ENCODE measurements at regions not wholly inside any gene's neighbourhood (a gene's known extent, or its start where the extent isn't known, plus 50 kb on each side); places are given as distances from the start of the nearest gene placed in this dataset.

GRCh38 chr9:108600896-108601295 is 254.9 kb downstream of the ACTL7B start:
- H3K27me3 ChIP-seq, result no peaks in the 10 kb centered on the region
- H3K36me3 ChIP-seq, result no peaks in the 10 kb centered on the region
- H3K9me3 ChIP-seq, result no peaks in the 10 kb centered on the region
- no peak for TF ChIP-seq CTCF (IDR thresholded peaks at IDR 0.05)
- no peak for DNase-seq
- intact Hi-C loops (cut with DNase I; ENCODE audit: low total_unique reads), result no loop called here
- no peak overlapping the region for H3K27ac ChIP-seq
- no peaks in the 10 kb centered on the region for H3K4me1 ChIP-seq
- H3K4me3 ChIP-seq, result no peak overlapping the region

GRCh38 chr9:108599571-108599970 is 256.2 kb downstream of the ACTL7B start:
- H3K27me3 ChIP-seq, result no peaks in the 10 kb centered on the region

GRCh38 chr9:108591121-108591520 is 264.7 kb downstream of the ACTL7B start:
- Histone ChIP-seq H3K4me3 (no peak overlapping the region), H3K27ac (no peak overlapping the region), H3K36me3 (no peaks in the 10 kb centered on the region), H3K27me3 (peaks cover 0 to 3% of the 10 kb centered on the region in 2 donors), H3K9me3 (no peaks in the 10 kb centered on the region), H3K4me1 (no peaks in the 10 kb centered on the region)
- no peak for TF ChIP-seq CTCF (IDR thresholded peaks at IDR 0.05)
- intact Hi-C loops (cut with DNase I; ENCODE audit: low total_unique reads), result no loop called here
- DNase-seq, result no peak

More at GRCh38 chr9:108599571-108599970, 256.2 kb downstream of the ACTL7B start:
- H3K27ac ChIP-seq, result no peak overlapping the region
- intact Hi-C loops (cut with DNase I; ENCODE audit: low total_unique reads), result no loop called here
- TF ChIP-seq CTCF (IDR thresholded peaks at IDR 0.05), result no peak
- no peak for DNase-seq
- no peaks in the 10 kb centered on the region for H3K36me3 ChIP-seq
- H3K9me3 ChIP-seq, result no peaks in the 10 kb centered on the region
- no peak overlapping the region for H3K4me3 ChIP-seq
- H3K4me1 ChIP-seq, result no peaks in the 10 kb centered on the region

- no peak overlapping the region for H3K27ac ChIP-seq
- H3K4me1 ChIP-seq, result no peaks in the 10 kb centered on the region
- no peak for DNase-seq
- H3K9me3 ChIP-seq, result no peaks in the 10 kb centered on the region
- no peaks in the 10 kb centered on the region for H3K36me3 ChIP-seq
- intact Hi-C loops (cut with DNase I; ENCODE audit: low total_unique reads), result no loop called here
- no peak for TF ChIP-seq CTCF (IDR thresholded peaks at IDR 0.05)
- peaks cover 0 to 6% of the 10 kb centered on the region in 2 donors for H3K27me3 ChIP-seq
- H3K4me3 ChIP-seq, result no peak overlapping the region
Measured at GRCh38 chr9:108588246-108588645, 267.5 kb downstream of the ACTL7B start.

- Histone ChIP-seq H3K27ac (no peak overlapping the region), H3K4me3 (no peak overlapping the region), H3K27me3 (peaks cover 0 to 3% of the 10 kb centered on the region in 2 donors), H3K36me3 (no peaks in the 10 kb centered on the region), H3K4me1 (no peaks in the 10 kb centered on the region), H3K9me3 (no peaks in the 10 kb centered on the region)
- intact Hi-C loops (cut with DNase I; ENCODE audit: low total_unique reads), result no loop called here
- no peak for TF ChIP-seq CTCF (IDR thresholded peaks at IDR 0.05)
- no peak for DNase-seq
Measured at GRCh38 chr9:108586471-108587139, 269.2 kb downstream of the ACTL7B start.

- H3K4me1 ChIP-seq, result no peaks in the 10 kb centered on the region
- TF ChIP-seq CTCF (IDR thresholded peaks at IDR 0.05), result no peak
- DNase-seq, result no peak
- no peak overlapping the region for H3K27ac ChIP-seq
- intact Hi-C loops (cut with DNase I; ENCODE audit: low total_unique reads), result no loop called here
- no peaks in the 10 kb centered on the region for H3K9me3 ChIP-seq
- peaks cover 0 to 3% of the 10 kb centered on the region in 2 donors for H3K27me3 ChIP-seq
- no peaks in the 10 kb centered on the region for H3K36me3 ChIP-seq
- H3K4me3 ChIP-seq, result no peak overlapping the region
Measured at GRCh38 chr9:108584860-108585259, 270.9 kb downstream of the ACTL7B start.
